H1 (cell line): ENCODE measurements at regions not wholly inside any gene's neighbourhood (a gene's known extent, or its start where the extent isn't known, plus 50 kb on each side); places are given as distances from the start of the nearest gene placed in this dataset.

Source experiments
- CTCF ChIA-PET: fragments of 300-600 bp; sonication (Branson Sonifier 250); formaldehyde crosslinking; loops from one replicate; lab custom pipeline; 2021; ENCODE audit not compliant: partially characterized antibody; lab: Charles Lee
- POLR2A ChIA-PET: fragments of 300-600 bp; sonication (Branson Sonifier 250); formaldehyde crosslinking; loops from one replicate; lab custom pipeline; 2021; ENCODE audit warnings: inconsistent platforms; ENCODE audit not compliant: partially characterized antibody; lab: Charles Lee
- DNase-seq, 2 experiments: peaks; one replicate each; pipeline versions ENCODE4 v3.0.0 to v3.0.0-alpha.2; 2010 to 2022; ENCODE audit warnings: low spot score in 2 of 2, low read depth in 1 of 2, mixed read lengths in 1 of 2
- FAIRE-seq: peaks from 2 replicates; lab custom pipeline; 2011; peaks lifted over from hg19 to GRCh38; lab: Jason Lieb, UNC
- H2AFZ ChIP-seq: 2 replicates; pipeline ENCODE4 v1.8.1; 2012; ENCODE audit warnings: low read length, inconsistent platforms
- H2AK5ac ChIP-seq: 2 replicates; pipeline ENCODE4 v1.6.1; 2013; ENCODE audit warnings: low read depth, low read length
- H2BK120ac ChIP-seq: replicated peaks from 2 replicates; pipeline ENCODE3; 2013; ENCODE audit warnings: low read depth, low read length, inconsistent platforms
- H2BK12ac ChIP-seq: 2 replicates; pipeline ENCODE4 v1.6.1; 2013; ENCODE audit warnings: low read depth, low read length
- H2BK15ac ChIP-seq: 2 replicates; pipeline ENCODE4 v1.6.1; 2013; ENCODE audit warnings: low read length
- H2BK20ac ChIP-seq: 2 replicates; pipeline ENCODE4 v1.6.1; 2013; ENCODE audit warnings: low read length
- H2BK5ac ChIP-seq: 2 replicates; pipeline ENCODE4 v1.6.1; 2013; ENCODE audit warnings: low read depth, low read length
- H3K14ac ChIP-seq: 2 replicates; pipeline ENCODE4 v1.6.1; 2013; ENCODE audit warnings: inconsistent platforms; ENCODE audit not compliant: insufficient read length
- H3K18ac ChIP-seq: 2 replicates; pipeline ENCODE4 v1.6.1; 2013; ENCODE audit warnings: low read length; ENCODE audit errors: extremely low read depth
- H3K23ac ChIP-seq: 2 replicates; pipeline ENCODE4 v1.6.1; 2013; ENCODE audit warnings: inconsistent platforms; ENCODE audit not compliant: insufficient read length
- H3K23me2 ChIP-seq: 2 replicates; pipeline ENCODE4 v1.6.1; 2013; ENCODE audit warnings: low read depth, low read length
- H3K27ac ChIP-seq: 2 replicates; pipeline ENCODE4 v1.6.1; 2011; ENCODE audit warnings: low read depth, low read length, inconsistent platforms
- H3K27me3 ChIP-seq, 4 experiments: replicated peaks in 1 of 4; 1 replicate in 1 of 4; 2 replicates in 3 of 4; pipeline versions ENCODE4 v1.6.1 to v1.8.1; 2011 to 2013; ENCODE audit warnings: low read length in 3 of 4, mild to moderate bottlenecking in 3 of 4, inconsistent platforms in 2 of 4, mixed read lengths in 2 of 4, moderate library complexity in 1 of 4; ENCODE audit not compliant: control insufficient read depth in 3 of 4, insufficient read depth in 3 of 4; ENCODE audit errors: extremely low read depth in 1 of 4
- H3K36me3 ChIP-seq, 4 experiments: 2 replicates each; pipeline versions ENCODE4 v1.6.1 to v1.8.1; 2011 to 2013; ENCODE audit warnings: mild to moderate bottlenecking in 4 of 4, low read length in 3 of 4, moderate library complexity in 2 of 4, control low read depth in 1 of 4, inconsistent platforms in 1 of 4; ENCODE audit not compliant: insufficient read depth in 4 of 4, control insufficient read depth in 2 of 4
- H3K4ac ChIP-seq: replicated peaks from 2 replicates; pipeline ENCODE3; 2013; ENCODE audit warnings: low read length, low read depth, mixed read lengths, inconsistent platforms; ENCODE audit not compliant: insufficient read length
- H3K4me1 ChIP-seq, 4 experiments: replicated peaks in 1 of 4; 1 replicate in 1 of 4; 2 replicates in 3 of 4; pipeline versions ENCODE4 v1.6.1 to v1.8.1; 2011 to 2013; ENCODE audit warnings: low read length in 3 of 4, inconsistent platforms in 2 of 4, mixed read lengths in 1 of 4; ENCODE audit not compliant: insufficient read depth in 4 of 4, control insufficient read depth in 3 of 4
- H3K4me2 ChIP-seq, 2 experiments: 2 replicates each; pipeline versions ENCODE4 v1.6.1 to v1.8.1; 2011 to 2013; ENCODE audit warnings: low read depth in 2 of 2, low read length in 2 of 2, control low read depth in 1 of 2, inconsistent platforms in 1 of 2, mild to moderate bottlenecking in 1 of 2; ENCODE audit not compliant: insufficient read depth in 1 of 2
- H3K4me3 ChIP-seq, 4 experiments: fragments of 200-600, 300-600 bp in 1 of 4; sonication (generic), shearing (Covaris generic), sonication (Bioruptor Twin) in 1 of 4; 2 replicates each; pipeline versions ENCODE4 v1.5.1 to v1.8.1; 2011 to 2016; ENCODE audit warnings: low read length in 4 of 4, low read depth in 3 of 4, control low read depth in 2 of 4, inconsistent platforms in 2 of 4, mild to moderate bottlenecking in 2 of 4, mixed read lengths in 1 of 4, moderate library complexity in 1 of 4; ENCODE audit not compliant: insufficient read depth in 2 of 4; ENCODE audit errors: extremely low read depth in 1 of 4
- H3K56ac ChIP-seq: replicated peaks from 2 replicates; pipeline ENCODE3; 2013; ENCODE audit warnings: low read depth, mild to moderate bottlenecking, mixed read lengths, low read length, inconsistent platforms; ENCODE audit not compliant: insufficient read length
- H3K79me1 ChIP-seq: 2 replicates; pipeline ENCODE4 v1.6.1; 2013; ENCODE audit warnings: low read depth, low read length, control low read depth
- H3K79me2 ChIP-seq, 2 experiments: 2 replicates each; pipeline versions ENCODE4 v1.6.1 to v1.8.1; 2012 to 2013; ENCODE audit warnings: low read length in 2 of 2, mild to moderate bottlenecking in 2 of 2, inconsistent platforms in 1 of 2; ENCODE audit not compliant: insufficient read depth in 2 of 2, control insufficient read depth in 1 of 2
- H3K9ac ChIP-seq, 4 experiments: replicated peaks in 1 of 4; 1 replicate in 1 of 4; 2 replicates in 3 of 4; pipeline versions ENCODE4 v1.6.1 to v1.8.1; 2011 to 2013; ENCODE audit warnings: low read depth in 3 of 4, low read length in 3 of 4, control low read depth in 2 of 4, mild to moderate bottlenecking in 2 of 4, moderate library complexity in 2 of 4, inconsistent platforms in 1 of 4; ENCODE audit errors: extremely low read depth in 1 of 4
- H3K9me3 ChIP-seq, 2 experiments: 2 replicates each; pipeline versions ENCODE4 v1.6.1 to v1.8.1; 2012 to 2013; ENCODE audit warnings: mild to moderate bottlenecking in 2 of 2, moderate library complexity in 2 of 2, control low read depth in 1 of 2, inconsistent platforms in 1 of 2, low read depth in 1 of 2, low read length in 1 of 2, mixed read lengths in 1 of 2; ENCODE audit not compliant: insufficient read depth in 2 of 2
- H4K20me1 ChIP-seq, 2 experiments: replicated peaks in 1 of 2; 2 replicates each; pipeline versions ENCODE3 to v1.8.1; 2011 to 2013; ENCODE audit warnings: inconsistent platforms in 2 of 2, low read length in 2 of 2, mild to moderate bottlenecking in 1 of 2; ENCODE audit not compliant: insufficient read depth in 2 of 2, control insufficient read depth in 1 of 2
- H4K5ac ChIP-seq: 2 replicates; pipeline ENCODE4 v1.6.1; 2013; ENCODE audit warnings: low read length, low read depth, mixed read lengths, inconsistent platforms; ENCODE audit not compliant: insufficient read length
- H4K8ac ChIP-seq: 2 replicates; pipeline ENCODE4 v1.8.0; 2013; ENCODE audit warnings: mild to moderate bottlenecking, moderate library complexity, low read length, inconsistent platforms; ENCODE audit not compliant: insufficient read depth; ENCODE audit errors: extremely low read depth
- H4K91ac ChIP-seq: replicated peaks from 2 replicates; pipeline ENCODE3; 2013; ENCODE audit warnings: low read length, mixed read lengths, inconsistent platforms; ENCODE audit not compliant: insufficient read length
- CREB1 ChIP-seq: IDR thresholded peaks from 2 replicates; pipeline ENCODE4 v1.6.1; 2012; ENCODE audit warnings: inconsistent platforms
- EGR1 ChIP-seq: IDR thresholded peaks from 2 replicates; pipeline ENCODE4 v1.6.1; 2011; ENCODE audit warnings: low read depth, low read length, borderline replicate concordance
- EP300 ChIP-seq, 2 experiments: IDR thresholded peaks; 1 replicate in 1 of 2; 2 replicates in 1 of 2; pipeline ENCODE4 v1.6.1; 2011 to 2012; ENCODE audit warnings: low read depth in 2 of 2, low read length in 2 of 2, mild to moderate bottlenecking in 2 of 2, borderline replicate concordance in 1 of 2, inconsistent platforms in 1 of 2, moderate library complexity in 1 of 2
- FOSL1 ChIP-seq: IDR thresholded peaks from 2 replicates; pipeline ENCODE4 v1.6.1; 2011; ENCODE audit warnings: mild to moderate bottlenecking, low read depth, low read length, moderate library complexity; ENCODE audit not compliant: insufficient read depth
- GABPA ChIP-seq: IDR thresholded peaks from 2 replicates; pipeline ENCODE4 v1.6.1; 2011; ENCODE audit warnings: mild to moderate bottlenecking, low read length, moderate library complexity, borderline replicate concordance; ENCODE audit not compliant: insufficient read depth
- HDAC6 ChIP-seq: IDR thresholded peaks from one replicate; pipeline ENCODE4 v1.7.1; 2012; ENCODE audit warnings: low read depth, mild to moderate bottlenecking, inconsistent platforms, low read length, moderate library complexity
- SRF ChIP-seq: IDR thresholded peaks from 2 replicates; pipeline ENCODE4 v1.6.1; 2011; ENCODE audit warnings: mild to moderate bottlenecking, low read depth, low read length, moderate library complexity
- YY1 ChIP-seq: IDR thresholded peaks from 2 replicates; pipeline ENCODE4 v1.6.1; 2011; ENCODE audit warnings: low read depth, mild to moderate bottlenecking, low read length
- ZNF274 ChIP-seq: IDR thresholded peaks from 2 replicates; pipeline ENCODE4 v1.7.0; 2012; ENCODE audit warnings: low read length, borderline replicate concordance; ENCODE audit errors: extremely low read depth
- WGBS, 2 experiments: shearing (Covaris generic) in 1 of 2; methylation state at CpG; one replicate each; pipeline versions ENCODE4 v1.1.6 to v1.1.7; 2013 to 2015; ENCODE audit warnings: low lambda C conversion rate in 2 of 2, mixed read lengths in 2 of 2, inconsistent platforms in 1 of 2, low coverage in 1 of 2, missing lambda C conversion rate in 1 of 2; ENCODE audit not compliant: insufficient replicate concordance in 2 of 2, insufficient coverage in 1 of 2, insufficient read length in 1 of 2; ENCODE audit errors: extremely low coverage in 1 of 2, missing lambda C conversion rate in 1 of 2; 5-methylcytosine and 5-hydroxymethylcytosine counted together

- no peaks in the 10 kb centered on the region for H3K79me1 ChIP-seq
- no peak for DNase-seq
- FAIRE-seq: no peak
- H2AK5ac ChIP-seq: no peak overlapping the region
- H3K9me3 ChIP-seq: peaks cover 9 to 14% of the 10 kb centered on the region in 2 experiments; a peak in 3 of 4 replicates
- CTCF ChIA-PET: interaction anchor here (0.6 to 7.1 kb wide), 12 partner anchors 16 to 635 kb away, joined by 3 to 66 read pairs (median 3); no protein-coding TSS in a partner anchor
- H3K4me3 ChIP-seq: no peak overlapping the region
- H4K20me1 ChIP-seq: no peaks in the 10 kb centered on the region
- H2BK5ac ChIP-seq: no peak overlapping the region
- no peak overlapping the region for H3K4me2 ChIP-seq
- no peaks in the 10 kb centered on the region for H3K36me3 ChIP-seq
- no peak overlapping the region for H3K27ac ChIP-seq
- H4K8ac ChIP-seq: no peak overlapping the region
- H2BK120ac ChIP-seq: no peak overlapping the region
- no peaks in the 10 kb centered on the region for H3K79me2 ChIP-seq
- no peak overlapping the region for H3K4ac ChIP-seq
- H3K4me1 ChIP-seq: no peaks in the 10 kb centered on the region
- H2BK15ac ChIP-seq: no peak overlapping the region
- H4K91ac ChIP-seq: no peak overlapping the region
- H3K27me3 ChIP-seq: no peaks in the 10 kb centered on the region
- TF ChIP-seq GABPA (no peak), ZNF274 (no peak), SRF (no peak), HDAC6 (no peak), FOSL1 (no peak), CREB1 (no peak), EGR1 (no peak), YY1 (no peak), EP300 (IDR thresholded peaks at IDR 0.05; ENCODE audit: borderline replicate concordance in 1 of 2, low read depth in 2 of 2, low read length in 2 of 2) (no peak)
- TF ChIP-seq, all 59 proteins: peak for 0
- Histone ChIP-seq H3K14ac (no peak overlapping the region), H2BK12ac (no peak overlapping the region), H3K18ac (no peak overlapping the region), H3K9ac (no peak overlapping the region), H2AFZ (no peak overlapping the region), H3K23ac (no peak overlapping the region), H2BK20ac (no peak overlapping the region), H4K5ac (no peak overlapping the region), H3K23me2 (no peaks in the 10 kb centered on the region), H3K56ac (no peak overlapping the region)
- POLR2A ChIA-PET: no interaction called here
- WGBS, 2 experiments: 76% methylated on average over 9 of the region's 9 CpGs; no CpG with 5 or more reads in 1 of the 2 experiments
These were observed 204.2 kb upstream of the IGF1R start for GRCh38 chr15:98444138-98444537.
